ENCODE measurements at regions not wholly inside any gene's neighbourhood (a gene's known extent, or its start where the extent isn't known, plus 50 kb on each side); places are given as distances from the start of the nearest gene placed in this dataset.

- TF ChIP-seq CTCF (IDR thresholded peaks at IDR 0.05; ENCODE audit: control extremely low read depth in 1 of 3, insufficient read depth in 1 of 3, low read depth in 1 of 3, low read length in 3 of 3), result no peak
- no peak for TF ChIP-seq JUND (IDR thresholded peaks at IDR 0.05; ENCODE audit: low read length)
- no peak for TF ChIP-seq JUN (IDR thresholded peaks at IDR 0.05; ENCODE audit: low read depth, low read length)
- TF ChIP-seq EZH2 (IDR thresholded peaks at IDR 0.05; ENCODE audit: low read depth, low read length, severe bottlenecking), result no peak
- no peak for TF ChIP-seq TAF1 (IDR thresholded peaks at IDR 0.05; ENCODE audit: low read depth, low read length)
- TF ChIP-seq SP1 (IDR thresholded peaks at IDR 0.05; ENCODE audit: low read depth, low read length), result no peak
- no peak for TF ChIP-seq POLR2AphosphoS5 (IDR thresholded peaks at IDR 0.05; ENCODE audit: low read depth, low read length)
- no peak for TF ChIP-seq POLR2A (IDR thresholded peaks at IDR 0.05; ENCODE audit: control extremely low read depth in 1 of 2, low read depth in 2 of 2, low read length in 2 of 2)
- no peak for TF ChIP-seq EP300 (IDR thresholded peaks at IDR 0.05; ENCODE audit: borderline replicate concordance in 1 of 2, low read depth in 2 of 2, low read length in 2 of 2)
- no peak for TF ChIP-seq ZNF274 (IDR thresholded peaks at IDR 0.05; ENCODE audit: borderline replicate concordance, extremely low read depth, low read length)
- TF ChIP-seq CEBPB (IDR thresholded peaks at IDR 0.05; ENCODE audit: low read depth, low read length), result no peak
- TF ChIP-seq GABPA (IDR thresholded peaks at IDR 0.05; ENCODE audit: borderline replicate concordance, insufficient read depth, low read length), result no peak
Measured at GRCh38 chr2:200749631-200750322, 61.9 kb upstream of the BZW1 start.
